HG02763 (cell line): ENCODE measurements at regions not wholly inside any gene's neighbourhood (a gene's known extent, or its start where the extent isn't known, plus 50 kb on each side); places are given as distances from the start of the nearest gene placed in this dataset.

ENCODE experiments used
- ATAC-seq: cut with Tn5 transposase; IDR thresholded peaks from one replicate; pipeline ENCODE4 v1.9.1; 2021; ENCODE audit warnings: mild to moderate bottlenecking, moderate library complexity; ENCODE audit not compliant: unreplicated experiment

DNA sequence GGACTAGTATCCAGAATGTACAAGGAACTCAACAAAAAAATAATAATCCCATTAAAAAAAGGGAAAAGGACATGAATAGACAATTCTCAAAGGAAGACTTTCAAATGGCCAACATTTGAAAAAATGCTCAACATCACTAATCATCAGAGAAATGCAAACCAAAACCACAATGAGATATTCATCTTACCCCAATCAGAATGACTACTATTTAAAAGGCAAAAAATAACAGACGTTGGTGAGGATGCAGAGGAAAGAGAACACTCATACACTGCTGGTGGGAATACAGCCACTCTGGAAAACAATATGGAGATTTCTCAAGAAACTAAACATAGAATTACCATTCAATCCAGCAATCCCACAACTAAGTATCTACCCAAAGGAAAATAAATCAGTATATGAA lies 133.1 kb downstream of the KDR start:
- ATAC-seq, result no peak

DNA sequence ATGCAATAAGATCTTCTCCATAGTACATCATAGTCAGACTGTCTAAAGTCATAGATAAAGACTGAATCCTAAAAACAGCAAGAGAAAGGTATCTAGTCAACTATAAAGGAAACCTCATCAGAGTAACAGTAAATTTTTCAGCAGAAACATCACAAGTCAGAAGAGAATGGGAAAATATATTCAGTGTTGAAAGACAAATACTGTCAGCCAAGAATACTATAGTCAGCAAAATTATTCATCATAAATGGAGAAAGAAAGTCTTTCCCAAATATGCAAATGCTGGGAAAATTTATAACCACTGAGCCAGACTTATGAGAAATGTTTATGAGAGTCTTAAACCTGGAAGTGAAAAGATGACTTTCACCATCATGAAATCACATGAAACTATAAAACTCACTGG lies 136.7 kb downstream of the KDR start:
- ATAC-seq, result no peak

GRCh38 chr4:54986095-54986846 lies 139.1 kb downstream of the KDR start:
- ATAC-seq, result no peak

GRCh38 chr4:54976682-54977081 lies 148.7 kb downstream of the KDR start:
- no peak for ATAC-seq

- no peak for ATAC-seq
Measured at GRCh38 chr4:54976031-54976430, 149.4 kb downstream of the KDR start.

GRCh38 chr4:54973784-54974183 lies 151.6 kb downstream of the KDR start:
- no peak for ATAC-seq

DNA sequence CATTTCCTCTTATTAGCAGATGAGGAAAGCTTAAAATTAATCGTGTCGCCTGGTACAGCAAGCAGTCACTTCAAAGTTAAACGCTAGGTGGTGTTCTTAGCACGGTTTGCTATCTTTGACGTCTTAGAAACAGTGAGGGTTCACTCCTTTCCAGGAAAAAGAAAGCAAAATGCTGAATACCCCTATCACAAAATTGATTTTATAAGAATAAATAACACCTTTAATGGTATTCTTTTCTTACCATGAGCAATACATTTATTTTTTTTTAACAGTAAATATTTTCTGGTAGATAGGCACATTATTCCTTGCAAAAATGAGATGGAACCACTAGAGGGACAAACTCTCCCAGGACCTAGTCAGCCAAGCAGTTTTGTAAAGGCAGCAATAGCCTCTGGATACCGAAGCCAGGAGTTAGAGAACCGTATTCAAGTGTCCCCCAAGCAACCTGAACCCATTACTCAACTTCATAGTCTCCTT lies 153.9 kb downstream of the KDR start:
- ATAC-seq, result no peak

GRCh38 chr4:54967289-54967688 lies 158.1 kb downstream of the KDR start:
- ATAC-seq, result no peak

DNA sequence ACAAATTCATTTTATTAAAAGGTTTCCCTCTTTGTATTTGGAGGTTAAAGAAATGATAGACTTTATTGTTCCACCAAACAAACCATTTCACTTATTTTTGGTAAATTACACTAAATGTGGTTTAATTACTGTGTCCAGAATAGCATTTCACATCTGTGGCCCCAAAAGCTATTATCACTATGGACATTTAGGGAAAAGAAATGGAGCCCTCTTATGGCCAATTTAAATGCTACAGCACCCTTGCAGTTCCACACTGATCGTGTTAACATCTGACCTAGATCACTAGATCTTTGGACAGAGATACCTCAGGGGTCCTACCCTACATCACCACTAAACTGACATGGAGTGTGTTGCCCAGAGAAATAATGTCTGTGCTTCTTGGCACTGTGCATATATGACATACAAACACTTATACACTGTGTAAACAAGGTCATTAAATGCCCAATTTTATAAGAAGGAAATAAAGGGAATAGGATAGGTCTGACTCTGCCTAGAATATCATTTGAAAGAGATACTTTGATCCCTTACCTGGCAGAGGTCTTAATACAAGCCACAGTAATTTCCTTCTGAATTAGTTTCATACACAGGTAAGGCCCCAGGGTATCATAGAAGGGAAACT lies 163.9 kb downstream of the KDR start:
- ATAC-seq, result no peak

- ATAC-seq, result no peak
Measured at GRCh38 chr4:54959651-54960116, 165.7 kb downstream of the KDR start.

DNA sequence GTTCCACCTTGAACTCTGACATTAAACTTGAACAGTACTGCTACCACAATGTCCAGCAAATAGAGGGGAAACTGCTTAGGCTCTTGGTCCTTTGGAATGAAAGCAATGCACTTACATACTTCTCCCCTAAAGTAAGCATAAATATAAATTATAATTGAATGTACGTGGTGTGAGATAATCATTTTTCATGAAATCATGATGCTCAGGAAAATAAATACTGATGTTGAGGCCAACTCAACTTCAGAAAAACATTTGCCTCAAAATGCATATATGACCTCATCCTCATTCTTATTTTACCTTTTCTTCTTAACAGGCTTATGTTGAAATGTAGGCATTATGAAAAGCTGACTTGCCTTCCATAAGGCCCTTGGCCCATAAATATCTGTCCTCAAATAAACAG lies 166.3 kb downstream of the KDR start:
- no peak for ATAC-seq

DNA sequence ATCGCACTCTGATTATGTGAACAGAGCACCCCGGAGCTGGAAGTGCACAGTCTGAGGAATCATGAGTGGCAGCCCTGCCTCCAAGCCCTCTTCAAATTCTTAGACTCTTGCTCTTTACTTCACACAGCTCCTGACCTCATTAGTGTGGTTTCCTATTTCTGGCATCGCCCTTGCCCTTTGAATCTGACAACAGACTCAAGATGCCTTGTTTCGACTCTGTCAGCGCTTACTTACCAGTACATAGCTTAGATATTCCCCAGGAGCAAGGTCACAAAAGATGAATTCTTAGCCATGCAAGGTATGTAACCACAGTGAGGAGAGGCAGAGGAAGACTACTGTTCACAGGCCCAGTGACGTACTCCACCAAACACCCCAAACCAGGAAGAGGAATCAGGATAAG lies 167.2 kb downstream of the KDR start:
- ATAC-seq, result no peak

GRCh38 chr4:54954656-54955388 lies 170.6 kb downstream of the KDR start:
- no peak for ATAC-seq

DNA sequence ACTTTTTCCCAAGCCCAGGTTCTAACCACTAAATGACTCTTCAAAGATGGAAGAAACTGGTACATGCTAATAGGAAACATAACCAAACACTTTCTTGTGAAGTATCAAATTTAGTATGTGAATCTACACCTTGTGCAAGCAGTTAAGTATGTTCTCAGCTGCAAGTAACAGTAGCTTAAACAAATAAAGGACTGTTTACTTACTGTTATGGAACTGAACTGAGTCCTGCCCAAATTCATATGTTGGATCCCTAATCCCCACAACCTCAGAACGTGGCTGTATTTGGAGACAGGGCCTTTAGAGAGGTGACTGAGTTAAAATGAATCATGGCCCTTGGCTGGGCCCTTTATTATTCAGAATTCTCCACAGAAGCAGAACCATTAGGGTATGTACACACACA lies 178.7 kb downstream of the KDR start:
- no peak for ATAC-seq

DNA sequence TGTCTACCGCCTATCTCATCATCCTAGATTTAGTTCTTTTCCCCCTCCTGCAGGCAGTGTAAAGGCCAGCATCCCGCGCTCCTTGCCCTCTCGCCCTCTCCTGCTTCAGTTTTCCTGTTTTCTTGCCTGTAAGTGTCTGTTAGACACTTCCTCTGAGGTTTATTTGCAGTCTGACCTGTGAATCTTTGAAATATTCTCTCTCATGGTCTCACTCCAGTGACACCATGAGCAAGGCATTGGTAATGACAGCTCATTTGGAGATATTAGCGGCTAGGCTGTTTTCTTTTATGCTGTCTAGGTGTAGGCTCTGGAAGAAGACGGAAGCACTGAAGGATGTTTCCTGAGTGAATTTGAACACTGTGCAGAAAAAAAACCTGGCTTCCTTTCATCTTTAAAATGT lies 179.6 kb downstream of the KDR start:
- no peak for ATAC-seq

DNA sequence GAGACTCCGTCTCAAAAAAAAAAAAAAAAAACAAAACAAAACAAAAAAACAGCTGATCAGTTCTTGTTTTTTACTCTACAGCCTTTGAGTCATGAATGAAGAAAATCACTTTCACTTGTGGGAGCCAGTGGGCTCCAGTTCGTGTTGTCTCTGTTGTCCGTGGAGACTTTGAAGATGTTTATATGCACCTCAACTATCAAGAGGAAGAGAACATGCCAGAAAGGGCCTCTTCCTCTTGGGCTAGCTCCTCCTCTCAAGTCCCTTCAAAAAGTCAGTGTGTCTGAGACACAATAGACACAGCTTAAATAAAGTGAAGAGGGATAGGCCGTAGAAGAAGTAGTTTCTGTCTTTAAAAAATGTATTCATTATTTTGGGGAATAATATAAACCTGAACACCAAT lies 182.7 kb downstream of the KDR start:
- no peak for ATAC-seq

DNA sequence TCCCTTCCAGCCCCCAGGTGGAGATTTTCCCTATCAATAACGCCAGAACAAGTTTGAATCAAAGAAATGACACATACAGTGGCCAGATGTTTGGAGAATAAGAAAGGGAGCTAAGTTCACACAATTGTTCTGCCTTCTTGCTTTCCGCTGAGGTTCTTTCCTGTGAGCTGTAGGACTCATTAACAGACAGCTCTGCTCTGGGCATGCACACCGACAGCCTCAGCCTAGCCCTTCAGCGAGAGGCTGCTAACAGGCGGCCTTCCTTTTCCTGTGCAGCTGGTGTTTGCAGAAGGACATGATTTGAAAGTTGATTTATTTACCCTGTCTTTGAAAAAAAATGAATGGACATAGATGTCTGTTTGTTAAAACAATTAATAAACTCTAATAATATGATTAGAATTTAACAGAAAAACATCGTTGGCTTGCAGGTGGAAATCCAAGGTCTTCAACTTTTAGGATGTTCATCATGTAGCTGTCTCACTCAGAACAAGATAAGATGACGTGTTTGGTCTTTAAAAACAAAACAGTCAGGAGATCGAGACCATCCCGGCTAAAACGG lies 183.3 kb downstream of the KDR start:
- peak; percentile 67 for ATAC-seq

GRCh38 chr4:54940996-54941865 lies 184.2 kb downstream of the KDR start:
- ATAC-seq, result no peak

- ATAC-seq, result no peak
Measured at GRCh38 chr4:54937501-54937900, 187.9 kb downstream of the KDR start.

DNA sequence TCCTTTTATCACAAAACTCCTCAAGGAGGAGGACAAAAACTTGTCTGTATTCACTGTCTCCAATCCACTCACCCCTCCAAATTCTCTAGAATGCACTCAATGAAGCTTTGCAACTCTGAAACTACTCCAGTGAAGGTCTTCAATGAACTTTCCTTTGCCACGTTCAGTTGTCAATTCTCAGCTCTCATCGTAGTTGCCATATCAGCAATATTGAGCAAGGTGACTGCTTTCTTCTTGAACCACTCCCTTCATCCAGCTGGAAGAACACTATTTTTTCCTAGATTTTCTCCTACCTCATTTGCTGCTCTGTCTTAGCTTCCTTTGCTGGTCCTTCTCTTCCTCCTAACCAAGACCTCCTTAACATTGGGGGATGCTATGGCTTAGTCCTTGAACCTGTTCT lies 191.8 kb downstream of the KDR start:
- no peak for ATAC-seq

GRCh38 chr4:54930226-54930625 lies 195.2 kb downstream of the KDR start:
- ATAC-seq, result no peak
